Neural progenitor cell (in vitro differentiated cells): ENCODE measurements at regions not wholly inside any gene's neighbourhood (a gene's known extent, or its start where the extent isn't known, plus 50 kb on each side); places are given as distances from the start of the nearest gene placed in this dataset.

Source experiments
- EZH2 ChIP-seq: fragments of 200-600 bp; sonication (generic); IDR thresholded peaks from 2 replicates; pipeline ENCODE4 v1.6.1; 2017; ENCODE audit warnings: antibody characterized with exemption, mild to moderate bottlenecking, moderate library complexity
- TF ChIP-seq, protein P1 (sequence below): fragments of 200-600 bp; sonication (generic); IDR thresholded peaks from 2 replicates; pipeline ENCODE4 v1.5.1; 2017; ENCODE audit warnings: antibody characterized with exemption, mild to moderate bottlenecking

- TF ChIP-seq, protein P1, sequence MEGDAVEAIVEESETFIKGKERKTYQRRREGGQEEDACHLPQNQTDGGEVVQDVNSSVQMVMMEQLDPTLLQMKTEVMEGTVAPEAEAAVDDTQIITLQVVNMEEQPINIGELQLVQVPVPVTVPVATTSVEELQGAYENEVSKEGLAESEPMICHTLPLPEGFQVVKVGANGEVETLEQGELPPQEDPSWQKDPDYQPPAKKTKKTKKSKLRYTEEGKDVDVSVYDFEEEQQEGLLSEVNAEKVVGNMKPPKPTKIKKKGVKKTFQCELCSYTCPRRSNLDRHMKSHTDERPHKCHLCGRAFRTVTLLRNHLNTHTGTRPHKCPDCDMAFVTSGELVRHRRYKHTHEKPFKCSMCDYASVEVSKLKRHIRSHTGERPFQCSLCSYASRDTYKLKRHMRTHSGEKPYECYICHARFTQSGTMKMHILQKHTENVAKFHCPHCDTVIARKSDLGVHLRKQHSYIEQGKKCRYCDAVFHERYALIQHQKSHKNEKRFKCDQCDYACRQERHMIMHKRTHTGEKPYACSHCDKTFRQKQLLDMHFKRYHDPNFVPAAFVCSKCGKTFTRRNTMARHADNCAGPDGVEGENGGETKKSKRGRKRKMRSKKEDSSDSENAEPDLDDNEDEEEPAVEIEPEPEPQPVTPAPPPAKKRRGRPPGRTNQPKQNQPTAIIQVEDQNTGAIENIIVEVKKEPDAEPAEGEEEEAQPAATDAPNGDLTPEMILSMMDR: no peak
- no peak for TF ChIP-seq EZH2
These were observed 688.6 kb upstream of the SLC10A2 start for GRCh38 chr13:103754783-103755182.
